HCT116 (cell line): ENCODE measurements at regions not wholly inside any gene's neighbourhood (a gene's known extent, or its start where the extent isn't known, plus 50 kb on each side); places are given as distances from the start of the nearest gene placed in this dataset.

Source experiments
- ATAC-seq: fragments of 200-7000 bp; cut with Tn5 transposase; 2 replicates; pipeline ENCODE4 v1.9.1; 2020; ENCODE audit warnings: mild to moderate bottlenecking, moderate library complexity
- BruUV-seq: library from RNA; stranded (reverse); fragments of 400-500 nt; replicated peaks from 2 replicates; lab custom pipeline; 2021; lab: Mats Ljungman, UMichigan
- CTCF ChIA-PET: fragments of 300-600 bp; sonication (Branson Sonifier 250); formaldehyde crosslinking; loops from one replicate; lab custom pipeline; 2021; ENCODE audit warnings: antibody characterized with exemption; lab: Charles Lee
- POLR2A ChIA-PET: fragments of 300-600, 350-600 bp; sonication (Branson Sonifier 250); formaldehyde crosslinking; loops from one replicate; lab custom pipeline; 2021; ENCODE audit warnings: antibody characterized with exemption; lab: Charles Lee
- RAD21 ChIA-PET, 2 experiments: fragments of 300-600 bp; sonication (Branson Sonifier 250); formaldehyde crosslinking; loops; one replicate each; lab custom pipeline; 2023; ENCODE audit warnings: low total read pairs in 2 of 2; ENCODE audit not compliant: uncharacterized antibody in 2 of 2, unreplicated experiment in 2 of 2, low non-redundant PET in 1 of 2; lab: Charles Lee
- DNase-seq: peaks from one replicate; pipeline ENCODE4 v3.0.0-alpha.2; 2010; ENCODE audit warnings: low read depth, low spot score
- H2AFZ ChIP-seq: fragments of 200-600 bp; shearing (Covaris generic), sonication (generic); 2 replicates; pipeline ENCODE4 v1.6.1; 2017; ENCODE audit warnings: low read depth, mixed run types, mixed read lengths, antibody characterized with exemption, low read length; ENCODE audit not compliant: poor library complexity, severe bottlenecking
- H3K27ac ChIP-seq: 2 replicates; pipeline ENCODE4 v1.5.1; 2012; ENCODE audit warnings: low read depth, low read length
- H3K27me3 ChIP-seq: fragments of 200-600 bp; sonication (generic); 2 replicates; pipeline ENCODE4 v1.6.1; 2016; ENCODE audit warnings: mixed run types, low read length, mixed read lengths; ENCODE audit not compliant: insufficient read depth
- H3K36me3 ChIP-seq, 2 experiments: fragments of 200-500 bp in 1 of 2; fragments of 200-600 bp in 1 of 2; sonication (Bioruptor generic) in 1 of 2; sonication (generic) in 1 of 2; 2 replicates each; pipeline versions ENCODE4 v1.5.1 to v1.6.1; 2014 to 2016; ENCODE audit warnings: low read length in 2 of 2, inconsistent platforms in 1 of 2, mixed read lengths in 1 of 2, mixed run types in 1 of 2; ENCODE audit not compliant: insufficient read depth in 2 of 2, control insufficient read depth in 1 of 2
- H3K4me1 ChIP-seq, 2 experiments: fragments of 200-600 bp in 1 of 2; sonication (generic) in 1 of 2; 2 replicates each; pipeline versions ENCODE4 v1.5.1 to v1.6.1; 2012 to 2017; ENCODE audit warnings: low read length in 2 of 2, inconsistent platforms in 1 of 2, mild to moderate bottlenecking in 1 of 2, mixed read lengths in 1 of 2, mixed run types in 1 of 2, moderate library complexity in 1 of 2; ENCODE audit not compliant: insufficient read depth in 2 of 2, control insufficient read depth in 1 of 2
- H3K4me2 ChIP-seq: fragments of 200-600 bp; sonication (generic); 2 replicates; pipeline ENCODE4 v1.6.1; 2017; ENCODE audit warnings: mixed run types, low read length, mixed read lengths
- H3K4me3 ChIP-seq, 2 experiments: fragments of 200-600 bp in 1 of 2; sonication (generic) in 1 of 2; replicated peaks in 1 of 2; 2 replicates each; pipeline ENCODE4 v1.5.1; 2011 to 2016; ENCODE audit warnings: low read length in 2 of 2, control low read depth in 1 of 2, low read depth in 1 of 2, mild to moderate bottlenecking in 1 of 2, mixed read lengths in 1 of 2, mixed run types in 1 of 2
- H3K79me2 ChIP-seq: fragments of 200-600 bp; sonication (generic); 2 replicates; pipeline ENCODE4 v1.6.1; 2017; ENCODE audit warnings: mild to moderate bottlenecking, mixed run types, low read length, moderate library complexity, mixed read lengths; ENCODE audit not compliant: insufficient read depth
- H3K9ac ChIP-seq: fragments of 200-600 bp; sonication (generic); 2 replicates; pipeline ENCODE4 v1.6.1; 2016; ENCODE audit warnings: low read length, mixed read lengths
- H3K9me2 ChIP-seq: fragments of 200-600 bp; sonication (generic), shearing (Covaris generic); 2 replicates; pipeline ENCODE4 v1.6.1; 2017; ENCODE audit warnings: mixed run types, mild to moderate bottlenecking, moderate library complexity; ENCODE audit not compliant: insufficient read depth
- H3K9me3 ChIP-seq, 2 experiments: fragments of 200-500 bp in 1 of 2; fragments of 200-600 bp in 1 of 2; sonication (Bioruptor generic) in 1 of 2; sonication (generic) in 1 of 2; 2 replicates each; pipeline ENCODE4 v1.6.1; 2014 to 2017; ENCODE audit warnings: low read length in 2 of 2, mixed read lengths in 2 of 2, inconsistent platforms in 1 of 2, low read depth in 1 of 2, mild to moderate bottlenecking in 1 of 2, mixed run types in 1 of 2, moderate library complexity in 1 of 2; ENCODE audit not compliant: control insufficient read depth in 1 of 2, insufficient read depth in 1 of 2
- H4K20me1 ChIP-seq: fragments of 200-600 bp; sonication (generic), shearing (Covaris generic); 2 replicates; pipeline ENCODE4 v1.6.1; 2017; ENCODE audit warnings: mixed run types, mild to moderate bottlenecking, moderate library complexity; ENCODE audit not compliant: insufficient read depth
- CBX3 ChIP-seq: IDR thresholded peaks from 2 replicates; pipeline ENCODE4 v1.6.1; 2012; ENCODE audit warnings: low read depth
- ELF1 ChIP-seq: IDR thresholded peaks from 2 replicates; pipeline ENCODE4 v1.6.1; 2012; ENCODE audit warnings: low read depth, borderline replicate concordance
- EZH2 ChIP-seq: fragments of 200-600 bp; sonication (generic); IDR thresholded peaks from 2 replicates; pipeline ENCODE4 v1.6.1; 2017; ENCODE audit warnings: antibody characterized with exemption, mixed run types
- SP1 ChIP-seq: IDR thresholded peaks from 2 replicates; pipeline ENCODE4 v1.6.1; 2012; ENCODE audit warnings: low read depth
- YY1 ChIP-seq: IDR thresholded peaks from 2 replicates; pipeline ENCODE4 v1.6.1; 2011; ENCODE audit warnings: low read length, low read depth, moderate library complexity, mild to moderate bottlenecking; ENCODE audit not compliant: insufficient replicate concordance; ENCODE audit errors: extremely low read depth
- ZNF274 ChIP-seq: fragments of 200-500 bp; sonication (Bioruptor generic); IDR thresholded peaks from 2 replicates; pipeline ENCODE4 v1.6.1; 2014; ENCODE audit warnings: mild to moderate bottlenecking, low read depth, low read length, inconsistent platforms
- intact Hi-C: fragments of 100-400 bp; cut with micrococcal nuclease; formaldehyde crosslinking; loops from 2 replicates; pipeline ENCODE4 v1.10.0; 2022
- TF ChIP-seq, protein P1 (sequence below), 3 experiments: fragments of 200-600 bp in 1 of 3; sonication (generic) in 1 of 3; IDR thresholded peaks in 2 of 3; conservative IDR thresholded peaks in 1 of 3; 2 replicates each; pipeline ENCODE4 v1.5.1; 2012 to 2017; ENCODE audit warnings: low read depth in 2 of 3, low read length in 2 of 3, antibody characterized with exemption in 1 of 3, borderline replicate concordance in 1 of 3, control low read depth in 1 of 3, mild to moderate bottlenecking in 1 of 3, mixed read lengths in 1 of 3, mixed run types in 1 of 3, moderate library complexity in 1 of 3; ENCODE audit not compliant: insufficient read depth in 1 of 3
- TF ChIP-seq, protein P2 (sequence below): IDR thresholded peaks from 2 replicates; pipeline ENCODE4 v1.6.1; 2012; ENCODE audit warnings: low read depth

DNA sequence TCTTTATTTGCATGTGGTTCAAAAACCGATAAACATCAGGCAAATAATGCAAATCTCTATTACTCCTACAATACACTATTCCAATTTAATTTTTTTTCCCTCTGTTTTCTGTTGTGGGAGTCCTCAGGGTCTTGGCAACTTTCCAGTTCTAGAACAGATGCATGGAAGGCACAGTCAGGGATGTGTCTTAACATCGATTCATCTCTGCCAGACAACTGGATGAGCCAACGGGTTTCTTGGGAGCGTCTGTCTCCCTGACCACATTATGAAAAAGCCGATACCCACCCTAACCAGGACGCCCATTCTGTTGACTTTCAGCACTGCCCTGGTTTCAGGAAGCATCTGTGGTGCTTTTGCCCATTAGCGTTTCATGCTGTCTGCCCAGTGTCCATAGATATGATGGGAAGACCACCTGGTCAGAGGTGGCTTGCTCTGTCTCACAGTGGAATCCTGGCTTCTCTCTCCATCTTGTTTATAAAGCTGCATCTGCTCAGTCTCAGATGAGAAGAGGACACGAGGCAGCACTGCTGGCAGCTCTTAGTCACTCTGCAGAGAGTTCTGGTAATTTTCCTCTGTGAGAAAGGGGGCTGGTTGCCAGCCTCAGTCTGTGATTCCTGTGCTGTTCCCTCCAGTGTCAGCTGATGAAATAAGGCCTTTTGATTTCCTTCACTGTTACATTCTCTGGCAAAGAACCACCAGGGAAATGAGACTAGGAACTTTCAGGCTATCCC, 57.9 kb upstream of the KCNE4 start:
- Histone ChIP-seq H3K9me3 (no peaks in the 10 kb centered on the region), H3K36me3 (no peaks in the 10 kb centered on the region), H2AFZ (no peak overlapping the region), H3K27me3 (no peaks in the 10 kb centered on the region), H3K9ac (no peak overlapping the region), H3K27ac (no peak overlapping the region), H3K4me3 (no peak overlapping the region), H4K20me1 (no peaks in the 10 kb centered on the region), H3K9me2 (no peaks in the 10 kb centered on the region), H3K4me1 (no peaks in the 10 kb centered on the region), H3K4me2 (no peak overlapping the region), H3K79me2 (no peaks in the 10 kb centered on the region)
- BruUV-seq = no TSS peak
- POLR2A ChIA-PET = no interaction called here
- intact Hi-C loops = no loop called here
- ATAC-seq = no peak
- TF ChIP-seq YY1 = no peak
- TF ChIP-seq ZNF274 = no peak
- TF ChIP-seq CBX3 = no peak
- TF ChIP-seq, protein P1, sequence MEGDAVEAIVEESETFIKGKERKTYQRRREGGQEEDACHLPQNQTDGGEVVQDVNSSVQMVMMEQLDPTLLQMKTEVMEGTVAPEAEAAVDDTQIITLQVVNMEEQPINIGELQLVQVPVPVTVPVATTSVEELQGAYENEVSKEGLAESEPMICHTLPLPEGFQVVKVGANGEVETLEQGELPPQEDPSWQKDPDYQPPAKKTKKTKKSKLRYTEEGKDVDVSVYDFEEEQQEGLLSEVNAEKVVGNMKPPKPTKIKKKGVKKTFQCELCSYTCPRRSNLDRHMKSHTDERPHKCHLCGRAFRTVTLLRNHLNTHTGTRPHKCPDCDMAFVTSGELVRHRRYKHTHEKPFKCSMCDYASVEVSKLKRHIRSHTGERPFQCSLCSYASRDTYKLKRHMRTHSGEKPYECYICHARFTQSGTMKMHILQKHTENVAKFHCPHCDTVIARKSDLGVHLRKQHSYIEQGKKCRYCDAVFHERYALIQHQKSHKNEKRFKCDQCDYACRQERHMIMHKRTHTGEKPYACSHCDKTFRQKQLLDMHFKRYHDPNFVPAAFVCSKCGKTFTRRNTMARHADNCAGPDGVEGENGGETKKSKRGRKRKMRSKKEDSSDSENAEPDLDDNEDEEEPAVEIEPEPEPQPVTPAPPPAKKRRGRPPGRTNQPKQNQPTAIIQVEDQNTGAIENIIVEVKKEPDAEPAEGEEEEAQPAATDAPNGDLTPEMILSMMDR (IDR thresholded peaks at IDR 0.05 in 2 of 3, conservative IDR thresholded peaks at IDR 0.05 in 1 of 3; ENCODE audit: borderline replicate concordance in 1 of 3, insufficient read depth in 1 of 3, low read depth in 2 of 3, low read length in 2 of 3) = no peak
- TF ChIP-seq ELF1 = no peak
- TF ChIP-seq, protein P2, sequence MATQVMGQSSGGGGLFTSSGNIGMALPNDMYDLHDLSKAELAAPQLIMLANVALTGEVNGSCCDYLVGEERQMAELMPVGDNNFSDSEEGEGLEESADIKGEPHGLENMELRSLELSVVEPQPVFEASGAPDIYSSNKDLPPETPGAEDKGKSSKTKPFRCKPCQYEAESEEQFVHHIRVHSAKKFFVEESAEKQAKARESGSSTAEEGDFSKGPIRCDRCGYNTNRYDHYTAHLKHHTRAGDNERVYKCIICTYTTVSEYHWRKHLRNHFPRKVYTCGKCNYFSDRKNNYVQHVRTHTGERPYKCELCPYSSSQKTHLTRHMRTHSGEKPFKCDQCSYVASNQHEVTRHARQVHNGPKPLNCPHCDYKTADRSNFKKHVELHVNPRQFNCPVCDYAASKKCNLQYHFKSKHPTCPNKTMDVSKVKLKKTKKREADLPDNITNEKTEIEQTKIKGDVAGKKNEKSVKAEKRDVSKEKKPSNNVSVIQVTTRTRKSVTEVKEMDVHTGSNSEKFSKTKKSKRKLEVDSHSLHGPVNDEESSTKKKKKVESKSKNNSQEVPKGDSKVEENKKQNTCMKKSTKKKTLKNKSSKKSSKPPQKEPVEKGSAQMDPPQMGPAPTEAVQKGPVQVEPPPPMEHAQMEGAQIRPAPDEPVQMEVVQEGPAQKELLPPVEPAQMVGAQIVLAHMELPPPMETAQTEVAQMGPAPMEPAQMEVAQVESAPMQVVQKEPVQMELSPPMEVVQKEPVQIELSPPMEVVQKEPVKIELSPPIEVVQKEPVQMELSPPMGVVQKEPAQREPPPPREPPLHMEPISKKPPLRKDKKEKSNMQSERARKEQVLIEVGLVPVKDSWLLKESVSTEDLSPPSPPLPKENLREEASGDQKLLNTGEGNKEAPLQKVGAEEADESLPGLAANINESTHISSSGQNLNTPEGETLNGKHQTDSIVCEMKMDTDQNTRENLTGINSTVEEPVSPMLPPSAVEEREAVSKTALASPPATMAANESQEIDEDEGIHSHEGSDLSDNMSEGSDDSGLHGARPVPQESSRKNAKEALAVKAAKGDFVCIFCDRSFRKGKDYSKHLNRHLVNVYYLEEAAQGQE = no peak
- TF ChIP-seq EZH2 = no peak
- TF ChIP-seq SP1 = peak; percentile 45; the same call in 1 of the 2 replicates
- CTCF ChIA-PET = no interaction called here
- DNase-seq = no peak
- RAD21 ChIA-PET = no interaction called here
